ENCODE measurements at regions not wholly inside any gene's neighbourhood (a gene's known extent, or its start where the extent isn't known, plus 50 kb on each side); places are given as distances from the start of the nearest gene placed in this dataset.

GRCh38 chr1:221059506-221059905, 180.3 kb downstream of the HLX start:
- TF ChIP-seq CTCF (IDR thresholded peaks at IDR 0.05) = no peak
- TF ChIP-seq POLR2A (IDR thresholded peaks at IDR 0.05) = no peak
